Right cardiac atrium (tissue), 5 donors: ENCODE measurements at regions not wholly inside any gene's neighbourhood (a gene's known extent, or its start where the extent isn't known, plus 50 kb on each side); places are given as distances from the start of the nearest gene placed in this dataset.

Experiments used
- ATAC-seq, 2 donors: fragments of 200-7000 bp; cut with Tn5 transposase; one replicate each; pipeline versions ENCODE4 v1.8.0 to v1.9.1; 2020; ENCODE audit warnings: moderate library complexity in 2 of 2, mild to moderate bottlenecking in 1 of 2
- DNase-seq, 3 donors: peaks; one replicate each; pipeline ENCODE4 v3.0.0-alpha.2; 2020
- H3K27ac ChIP-seq: one replicate; pipeline ENCODE4 v1.5.1; 2013; ENCODE audit warnings: mild to moderate bottlenecking, low read length, control low read depth, moderate library complexity
- H3K27me3 ChIP-seq: one replicate; pipeline ENCODE4 v1.6.1; 2013; ENCODE audit not compliant: control insufficient read depth, insufficient read depth
- H3K4me1 ChIP-seq: one replicate; pipeline ENCODE4 v1.6.1; 2013; ENCODE audit warnings: low read length; ENCODE audit not compliant: control insufficient read depth, insufficient read depth
- H3K4me3 ChIP-seq: one replicate; pipeline ENCODE4 v1.5.1; 2013; ENCODE audit warnings: low read length, control low read depth
- H3K9me3 ChIP-seq: one replicate; pipeline ENCODE4 v1.6.1; 2013; ENCODE audit warnings: low read length; ENCODE audit not compliant: control insufficient read depth
- WGBS: extraction: QIAGEN DNeasy Blood & Tissue Kit; methylation state at CpG from one replicate; pipeline ENCODE4 v1.1.7; 2013; 5-methylcytosine and 5-hydroxymethylcytosine counted together
- intact Hi-C, 4 donors: fragments of 100-400 bp; cut with DNase I; formaldehyde crosslinking; loops; one replicate each; pipeline versions ENCODE4 v1.11.0 to v1.14.0; 2022 to 2023
- donor health status: healthy with polysubstance abuse.
- donor health status: DM: no; HTN: yes; CAD: no.
- donor health status: DM: no; HTN: no; CAD: no.
- donor health status: DM: no; HTN: yes; CAD: no; lungs with severe emphysema.
- donor health status: DM: yes; HTN: yes; CAD: no.

DNA sequence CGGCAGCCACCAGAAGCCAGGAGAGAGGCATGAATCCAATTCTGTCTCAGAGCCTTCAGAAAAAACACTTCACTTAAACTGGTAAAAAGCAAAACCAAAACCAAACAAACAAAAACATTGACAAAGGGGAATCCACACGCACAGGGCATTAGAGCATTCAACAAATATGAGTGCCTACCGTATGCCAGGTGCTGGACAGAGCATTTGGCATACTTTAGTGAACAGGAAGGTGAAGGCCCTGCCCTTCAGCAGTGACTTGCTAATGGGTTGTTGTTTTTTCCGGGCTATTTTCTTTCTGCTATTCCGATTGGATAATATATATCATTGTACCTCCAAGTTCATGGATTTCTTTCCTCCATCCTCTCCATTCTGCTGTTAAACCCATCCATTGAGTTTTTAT, 71.7 kb upstream of the RUFY1 start:
- ATAC-seq (no peak), DNase-seq (no peak)
- intact Hi-C loops = no loop called here
- 81% methylated on average over 5 of the region's 5 CpGs for WGBS
- Histone ChIP-seq H3K4me3 (no peak overlapping the region), H3K27me3 (no peaks in the 10 kb centered on the region), H3K27ac (no peak overlapping the region), H3K4me1 (no peaks in the 10 kb centered on the region), H3K9me3 (no peaks in the 10 kb centered on the region)

- H3K9me3 ChIP-seq = no peaks in the 10 kb centered on the region
- no peak for DNase-seq
- no peak for ATAC-seq
- no peaks in the 10 kb centered on the region for H3K27me3 ChIP-seq
- H3K4me3 ChIP-seq = no peak overlapping the region
- 45% methylated on average over 19 of the region's 19 CpGs for WGBS
- H3K27ac ChIP-seq = no peak overlapping the region
- intact Hi-C loops = no loop called here
- H3K4me1 ChIP-seq = no peaks in the 10 kb centered on the region
These were observed 75.1 kb upstream of the RUFY1 start for GRCh38 chr5:179475208-179475751.

GRCh38 chr5:179472641-179473040, 77.7 kb upstream of the RUFY1 start:
- Histone ChIP-seq H3K4me3 (no peak overlapping the region), H3K27ac (no peak overlapping the region), H3K4me1 (no peaks in the 10 kb centered on the region), H3K9me3 (no peaks in the 10 kb centered on the region), H3K27me3 (no peaks in the 10 kb centered on the region)
- ATAC-seq (no peak), DNase-seq (no peak)
- 81% methylated on average over 18 of the region's 18 CpGs for WGBS
- intact Hi-C loops = no loop called here

DNA sequence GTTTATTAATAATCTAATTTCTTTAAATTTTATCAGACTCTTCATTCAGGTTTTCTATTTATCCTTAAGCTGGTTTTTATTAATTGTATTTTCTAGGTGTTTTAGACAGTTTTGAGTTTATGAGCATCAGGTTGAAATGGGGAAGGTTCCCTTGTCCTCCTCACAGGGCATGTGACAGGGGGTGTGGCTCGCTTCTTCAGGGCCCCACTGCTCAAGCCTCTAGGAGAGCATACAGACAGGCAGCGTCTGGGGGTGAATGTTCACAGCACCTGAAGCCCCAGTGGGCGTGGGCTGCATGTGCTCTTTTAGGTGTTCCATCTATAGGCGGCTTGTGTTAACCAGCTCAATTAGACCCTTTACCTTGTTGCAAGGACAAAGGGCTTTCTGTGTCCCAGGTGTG, 78.2 kb upstream of the RUFY1 start:
- H3K27me3 ChIP-seq = no peaks in the 10 kb centered on the region
- H3K4me3 ChIP-seq = no peak overlapping the region
- H3K27ac ChIP-seq = no peak overlapping the region
- ATAC-seq = no peak
- DNase-seq = no peak
- H3K4me1 ChIP-seq = no peaks in the 10 kb centered on the region
- no peaks in the 10 kb centered on the region for H3K9me3 ChIP-seq
- intact Hi-C loops = no loop called here
- 67% methylated on average over 4 of the region's 4 CpGs for WGBS

DNA sequence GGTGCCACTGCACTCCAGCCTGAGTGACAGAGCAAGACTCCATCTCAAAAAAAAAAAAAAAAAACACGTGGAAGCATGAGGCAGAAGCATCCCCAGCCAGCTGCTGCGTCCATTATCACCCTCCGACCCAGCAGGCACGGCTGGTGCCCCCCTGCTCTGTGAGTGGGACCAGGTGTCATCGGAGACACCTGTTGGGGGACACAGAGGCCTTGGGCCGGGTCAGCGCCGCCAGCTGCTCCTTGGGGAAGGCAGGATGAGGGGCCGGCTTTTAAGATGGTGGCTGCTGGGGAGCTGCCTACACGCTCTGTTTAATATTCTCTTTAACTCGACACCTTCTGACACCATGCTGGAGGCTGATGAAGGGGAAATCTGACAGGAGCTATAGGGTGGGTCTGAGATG, 80.2 kb upstream of the RUFY1 start:
- ATAC-seq (no peak), DNase-seq (no peak)
- 68% methylated on average over 11 of the region's 11 CpGs for WGBS
- Histone ChIP-seq H3K9me3 (no peaks in the 10 kb centered on the region), H3K27ac (no peak overlapping the region), H3K27me3 (no peaks in the 10 kb centered on the region), H3K4me1 (no peaks in the 10 kb centered on the region), H3K4me3 (no peak overlapping the region)
- intact Hi-C loops = no loop called here

DNA sequence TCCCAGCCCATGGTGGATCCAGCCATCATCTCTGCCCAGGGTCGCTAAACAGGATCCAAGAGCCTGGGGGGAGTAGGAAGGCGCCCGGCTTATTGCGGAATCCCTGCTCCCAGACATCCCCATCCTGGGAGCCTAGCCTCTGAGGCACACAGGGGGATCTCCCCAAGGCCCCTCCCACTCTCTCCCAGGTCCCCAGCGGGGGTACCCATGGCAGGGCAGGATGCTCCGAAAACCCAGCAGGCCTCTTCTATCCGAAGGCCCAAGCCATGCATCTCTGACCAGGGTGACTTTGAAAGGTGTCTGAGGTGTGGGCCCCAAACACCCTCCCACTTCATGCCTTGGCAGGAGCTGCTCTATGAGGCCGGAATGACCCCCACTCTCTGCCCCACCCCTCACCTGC, 81.7 kb upstream of the RUFY1 start:
- no peak overlapping the region for H3K27ac ChIP-seq
- H3K4me1 ChIP-seq = no peaks in the 10 kb centered on the region
- DNase-seq = no peak
- no peaks in the 10 kb centered on the region for H3K9me3 ChIP-seq
- H3K4me3 ChIP-seq = no peak overlapping the region
- no peak for ATAC-seq
- no peaks in the 10 kb centered on the region for H3K27me3 ChIP-seq
- intact Hi-C loops = no loop called here
- WGBS = 70% methylated on average over 8 of the region's 8 CpGs

GRCh38 chr5:179467441-179467840, 82.9 kb upstream of the RUFY1 start:
- WGBS = 96% methylated on average over 11 of the region's 11 CpGs
- H3K9me3 ChIP-seq = no peaks in the 10 kb centered on the region
- no peaks in the 10 kb centered on the region for H3K4me1 ChIP-seq
- DNase-seq (no peak), ATAC-seq (no peak)
- no peak overlapping the region for H3K27ac ChIP-seq
- no peaks in the 10 kb centered on the region for H3K27me3 ChIP-seq
- intact Hi-C loops = no loop called here
- H3K4me3 ChIP-seq = no peak overlapping the region

- DNase-seq (no peak), ATAC-seq (no peak)
- 92% methylated on average over 10 of the region's 10 CpGs for WGBS
- Histone ChIP-seq H3K4me3 (no peak overlapping the region), H3K9me3 (no peaks in the 10 kb centered on the region), H3K27ac (no peak overlapping the region), H3K4me1 (no peaks in the 10 kb centered on the region), H3K27me3 (no peaks in the 10 kb centered on the region)
- intact Hi-C loops = no loop called here
These were observed 85.7 kb upstream of the RUFY1 start for GRCh38 chr5:179464631-179465030.

DNA sequence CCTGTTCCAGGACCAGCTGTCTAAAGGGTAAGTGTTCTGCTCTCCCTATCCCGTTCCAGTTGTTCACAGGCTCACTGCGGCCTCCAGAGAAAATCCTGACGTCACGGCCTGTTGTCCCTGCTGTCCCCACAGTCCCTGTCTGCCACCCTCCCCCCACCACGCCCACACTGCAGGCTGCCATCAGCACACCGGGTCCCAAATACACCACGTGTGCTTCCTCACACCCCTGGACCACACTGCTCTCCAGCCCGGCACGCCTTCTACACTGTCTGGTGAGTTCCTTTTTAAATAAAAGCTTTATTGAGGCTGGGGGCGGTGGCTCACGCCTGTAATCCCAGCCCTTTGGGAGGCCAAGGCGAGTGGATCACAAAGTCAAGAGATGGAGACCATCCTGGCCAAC, 88.3 kb upstream of the RUFY1 start:
- 78% methylated on average over 12 of the region's 12 CpGs for WGBS
- no peaks in the 10 kb centered on the region for H3K27me3 ChIP-seq
- intact Hi-C loops = no loop called here
- DNase-seq (no peak), ATAC-seq (no peak)
- H3K4me3 ChIP-seq = no peak overlapping the region
- no peak overlapping the region for H3K27ac ChIP-seq
- H3K9me3 ChIP-seq = no peaks in the 10 kb centered on the region
- no peaks in the 10 kb centered on the region for H3K4me1 ChIP-seq

GRCh38 chr5:179461576-179461975, 88.8 kb upstream of the RUFY1 start:
- Histone ChIP-seq H3K4me1 (no peaks in the 10 kb centered on the region), H3K27ac (no peak overlapping the region), H3K4me3 (no peak overlapping the region), H3K9me3 (no peaks in the 10 kb centered on the region), H3K27me3 (no peaks in the 10 kb centered on the region)
- DNase-seq (no peak), ATAC-seq (no peak)
- intact Hi-C loops = no loop called here
- WGBS = 92% methylated on average over 3 of the region's 3 CpGs

GRCh38 chr5:179459771-179460170, 90.6 kb upstream of the RUFY1 start:
- ATAC-seq (no peak), DNase-seq (no peak)
- Histone ChIP-seq H3K27me3 (no peaks in the 10 kb centered on the region), H3K4me1 (no peaks in the 10 kb centered on the region), H3K4me3 (no peak overlapping the region), H3K27ac (no peak overlapping the region), H3K9me3 (no peaks in the 10 kb centered on the region)
- 75% methylated on average over 10 of the region's 10 CpGs for WGBS
- intact Hi-C loops = no loop called here

DNA sequence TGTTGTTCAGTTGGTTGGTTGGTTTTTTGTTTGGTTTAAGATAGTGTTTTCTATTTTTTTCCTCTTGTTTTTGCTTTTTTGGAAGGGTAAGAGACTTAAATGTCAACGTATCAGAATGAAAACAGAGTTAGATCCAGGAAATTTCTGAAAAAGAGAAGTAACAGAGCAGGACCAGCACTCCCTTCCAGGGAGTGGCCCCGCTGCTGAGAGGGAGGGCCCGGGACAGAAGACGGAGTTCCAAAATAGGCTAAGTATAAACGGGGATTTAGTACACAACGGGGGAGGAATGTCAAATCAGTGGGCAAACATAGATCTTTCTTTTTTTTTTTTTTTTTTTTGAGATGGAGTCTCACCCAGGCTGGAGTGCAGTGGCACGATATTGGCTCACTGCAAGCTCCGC, 92.7 kb upstream of the RUFY1 start:
- Histone ChIP-seq H3K4me3 (no peak overlapping the region), H3K9me3 (no peaks in the 10 kb centered on the region), H3K4me1 (no peaks in the 10 kb centered on the region), H3K27ac (no peak overlapping the region), H3K27me3 (no peaks in the 10 kb centered on the region)
- ATAC-seq = peak in 1 of 2 donors; percentile 56
- DNase-seq = no peak
- WGBS = 71% methylated on average over 8 of the region's 8 CpGs
- intact Hi-C loops = no loop called here
